ENCODE measurements at regions not wholly inside any gene's neighbourhood (a gene's known extent, or its start where the extent isn't known, plus 50 kb on each side); places are given as distances from the start of the nearest gene placed in this dataset.

- Histone ChIP-seq H3K27ac (ENCODE audit: low read depth) (no peak overlapping the region), H3K4me2 (no peak overlapping the region), H3K27me3 (ENCODE audit: insufficient read depth) (no peaks in the 10 kb centered on the region), H3K79me2 (replicated peaks; ENCODE audit: insufficient read depth) (no peaks in the 10 kb centered on the region), H2AFZ (no peak overlapping the region), H4K20me1 (replicated peaks; ENCODE audit: insufficient read depth) (no peaks in the 10 kb centered on the region), H3K9me2 (ENCODE audit: insufficient read depth) (peaks cover 10% of the 10 kb centered on the region; the same call in 1 of the 2 replicates), H3K36me3 (ENCODE audit: insufficient read depth) (no peaks in the 10 kb centered on the region), H3K4me3 (no peak overlapping the region), H3F3A (replicated peaks; ENCODE audit: low read depth) (no peaks in the 10 kb centered on the region), H3K4me1 (ENCODE audit: insufficient read depth) (0 out of 2 replicates have a peak, but pooled peaks cover 4% of the 10 kb centered on the region)
- H3K36me3 Mint-ChIP-seq (ENCODE audit: low read depth), result 0 out of 3 replicates have a peak, but pooled peaks cover 3% of the 10 kb centered on the region
- DNase-seq (ENCODE audit: low spot score) (no peak), ATAC-seq (no peak)
- no peaks in the 10 kb centered on the region for H3K27me3 Mint-ChIP-seq (ENCODE audit: insufficient read depth, low read depth, poor library complexity)
- no peak for TF ChIP-seq REST (IDR thresholded peaks at IDR 0.05; ENCODE audit: unreplicated experiment)
- no peak for TF ChIP-seq ZNF462 (CRISPR knock-in tag; IDR thresholded peaks at IDR 0.05)
- no peak for TF ChIP-seq POLR2AphosphoS5 (IDR thresholded peaks at IDR 0.05; ENCODE audit: low read depth)
- TF ChIP-seq CREB1 (CRISPR knock-in tag; IDR thresholded peaks at IDR 0.05; ENCODE audit: low read depth), result no peak
- no peak for TF ChIP-seq STAT1 (IDR thresholded peaks at IDR 0.05; ENCODE audit: unreplicated experiment)
- TF ChIP-seq ZNF114 (CRISPR knock-in tag; IDR thresholded peaks at IDR 0.05), result no peak
- no peak overlapping the region for H3K4me3 Mint-ChIP-seq
- H3K9me3 Mint-ChIP-seq, result peaks cover 5% of the 10 kb centered on the region; the same call in 1 of the 3 replicates
- no peak overlapping the region for H3K27ac Mint-ChIP-seq
- peaks cover 4% of the 10 kb centered on the region; the same call in 2 of the 3 replicates for H3K4me1 Mint-ChIP-seq
Measured at GRCh38 chr16:13507530-13507929, 412.4 kb upstream of the ERCC4 start.
